B cell (primary cell): ENCODE measurements at regions not wholly inside any gene's neighbourhood (a gene's known extent, or its start where the extent isn't known, plus 50 kb on each side); places are given as distances from the start of the nearest gene placed in this dataset.

Experiments used
- ATAC-seq: fragments of 200-7000 bp; cut with Tn5 transposase; one replicate; pipeline ENCODE4 v1.10.0; 2021; ENCODE audit warnings: low read depth, mild to moderate bottlenecking, moderate number of reproducible peaks, moderate library complexity
- CTCF ChIA-PET: fragments of 350-600 bp; sonication (Branson Sonifier 250); formaldehyde crosslinking; loops from one replicate; lab custom pipeline; 2021; ENCODE audit warnings: antibody characterized with exemption, inconsistent platforms; lab: Charles Lee
- POLR2A ChIA-PET: fragments of 350-600 bp; sonication (Branson Sonifier 250); formaldehyde crosslinking; loops from one replicate; lab custom pipeline; 2021; ENCODE audit warnings: antibody characterized with exemption; lab: Charles Lee
- DNase-seq: peaks from one replicate; pipeline ENCODE4 v3.0.0; 2013
- H2AFZ ChIP-seq: 2 replicates; pipeline ENCODE4 v1.6.1; 2012; ENCODE audit warnings: mild to moderate bottlenecking, low read depth, low read length; ENCODE audit not compliant: insufficient read depth, poor library complexity, severe bottlenecking
- H3K27ac ChIP-seq, 2 donors: 1 replicate in 1 of 2; 2 replicates in 1 of 2; pipeline ENCODE4 v1.5.1; 2012 to 2013; ENCODE audit warnings: low read length in 2 of 2, mild to moderate bottlenecking in 2 of 2, moderate library complexity in 1 of 2
- H3K27me3 ChIP-seq, 4 experiments: fragments of 200-600 bp in 1 of 4; sonication (generic) in 1 of 4; replicated peaks in 1 of 4; 1 replicate in 2 of 4; 2 replicates in 2 of 4; pipeline versions ENCODE4 v1.6.1 to v1.7.0; 2013 to 2016; ENCODE audit warnings: low read length in 3 of 4, mild to moderate bottlenecking in 2 of 4, mixed read lengths in 1 of 4, moderate library complexity in 1 of 4; ENCODE audit not compliant: insufficient read depth in 4 of 4, control insufficient read depth in 3 of 4; ENCODE audit errors: control extremely low read depth in 1 of 4
- H3K36me3 ChIP-seq, 2 experiments: replicated peaks in 1 of 2; 1 replicate in 1 of 2; 2 replicates in 1 of 2; pipeline versions ENCODE4 v1.6.1 to v1.7.1; 2013; ENCODE audit warnings: low read length in 1 of 2; ENCODE audit not compliant: insufficient read depth in 2 of 2, control insufficient read depth in 1 of 2; ENCODE audit errors: control extremely low read depth in 1 of 2, extremely low read depth in 1 of 2
- H3K4me1 ChIP-seq, 2 donors: fragments of 200-600 bp in 1 of 2; sonication (generic) in 1 of 2; 1 replicate in 1 of 2; 2 replicates in 1 of 2; pipeline versions ENCODE4 v1.5.1 to v1.6.1; 2013 to 2017; ENCODE audit warnings: low read length in 2 of 2; ENCODE audit not compliant: control insufficient read depth in 2 of 2, insufficient read depth in 2 of 2
- H3K4me2 ChIP-seq: replicated peaks from 2 replicates; pipeline ENCODE3; 2012; ENCODE audit warnings: mild to moderate bottlenecking, low read depth, low read length; ENCODE audit not compliant: poor library complexity, severe bottlenecking
- H3K4me3 ChIP-seq, 5 experiments: fragments of 200-600 bp in 1 of 5; sonication (generic) in 1 of 5; 1 replicate in 3 of 5; 2 replicates in 2 of 5; pipeline versions ENCODE4 v1.5.1 to v1.7.0; 2011 to 2016; ENCODE audit warnings: low read length in 4 of 5, mild to moderate bottlenecking in 4 of 5, low read depth in 2 of 5, control low read depth in 1 of 5, moderate library complexity in 1 of 5; ENCODE audit not compliant: insufficient read depth in 1 of 5; ENCODE audit errors: control extremely low read depth in 1 of 5, extremely low read depth in 1 of 5
- H3K79me2 ChIP-seq: fragments of 200-600 bp; sonication (generic); one replicate; pipeline ENCODE4 v1.6.0; 2016; ENCODE audit warnings: low read length; ENCODE audit not compliant: control insufficient read depth, insufficient read depth
- H3K9ac ChIP-seq: fragments of 200-600 bp; sonication (generic); 2 replicates; pipeline ENCODE4 v1.6.1; 2017; ENCODE audit warnings: mild to moderate bottlenecking, low read length, moderate library complexity
- H3K9me3 ChIP-seq, 3 donors: one replicate each; pipeline versions ENCODE4 v1.6.1 to v1.7.1; 2013; ENCODE audit warnings: low read length in 2 of 3; ENCODE audit not compliant: control insufficient read depth in 2 of 3, insufficient read depth in 1 of 3; ENCODE audit errors: control extremely low read depth in 1 of 3
- H4K20me1 ChIP-seq: 2 replicates; pipeline ENCODE4 v1.6.0; 2012; ENCODE audit warnings: mild to moderate bottlenecking, low read length; ENCODE audit not compliant: insufficient read depth, control insufficient read depth, poor library complexity, severe bottlenecking
- H3K27ac Mint-ChIP-seq: one replicate; pipeline ENCODE4 v1.8.0; 2021; ENCODE audit warnings: mixed read lengths
- H3K27me3 Mint-ChIP-seq: one replicate; pipeline ENCODE4 v1.8.0; 2021; ENCODE audit warnings: mixed read lengths
- H3K4me1 Mint-ChIP-seq: one replicate; pipeline ENCODE4 v1.8.0; 2021; ENCODE audit warnings: mixed read lengths
- H3K4me3 Mint-ChIP-seq: one replicate; pipeline ENCODE4 v1.8.0; 2021; ENCODE audit warnings: mixed read lengths
- H3K9me3 Mint-ChIP-seq: one replicate; pipeline ENCODE4 v1.8.0; 2022; ENCODE audit warnings: mixed read lengths; ENCODE audit not compliant: insufficient read depth
- EZH2 ChIP-seq: IDR thresholded peaks from 2 replicates; pipeline ENCODE4 v1.6.1; 2012; ENCODE audit warnings: borderline replicate concordance, low read depth, mild to moderate bottlenecking, moderate library complexity, low read length; ENCODE audit not compliant: insufficient read depth, poor library complexity, severe bottlenecking
- WGBS: methylation state at CpG from one replicate; pipeline ENCODE4 v1.1.5; 2013; ENCODE audit warnings: missing lambda C conversion rate; ENCODE audit not compliant: insufficient coverage; 5-methylcytosine and 5-hydroxymethylcytosine counted together
- intact Hi-C: fragments of 100-400 bp; cut with micrococcal nuclease; formaldehyde crosslinking; loops from one replicate; pipeline ENCODE4 v1.10.0; 2022
- TF ChIP-seq, protein P1 (sequence below): fragments of 200-600 bp; IDR thresholded peaks from one replicate; pipeline ENCODE4 v1.8.0; 2022; ENCODE audit warnings: antibody characterized with exemption, mild to moderate bottlenecking

DNA sequence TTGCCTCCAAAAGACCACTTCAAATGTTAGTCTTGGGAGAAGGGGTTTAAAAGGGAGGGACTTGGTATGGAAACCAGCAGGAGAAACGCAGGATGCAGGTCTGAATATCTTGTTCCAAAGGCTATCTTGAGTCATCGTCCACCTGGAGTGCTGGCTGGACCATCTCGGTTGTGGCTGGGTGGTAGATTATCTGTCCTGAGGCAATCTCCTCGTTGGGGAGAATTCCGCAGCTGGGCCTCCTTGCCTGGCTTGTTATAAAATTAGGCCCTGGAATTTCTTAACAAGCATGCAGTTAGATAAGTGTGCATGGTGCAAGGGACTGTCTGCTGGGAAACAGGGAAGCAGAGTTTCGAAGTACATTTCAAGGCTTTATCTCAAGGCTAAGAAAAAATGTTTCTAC lies 2045.7 kb upstream of the TENM3 start:
- H3K4me1 ChIP-seq: no peaks in the 10 kb centered on the region
- H3K9ac ChIP-seq: no peak overlapping the region
- intact Hi-C loops: no loop called here
- no peaks in the 10 kb centered on the region for H3K79me2 ChIP-seq
- H3K27me3 ChIP-seq: no peaks in the 10 kb centered on the region
- no peak overlapping the region for H3K4me3 ChIP-seq
- H2AFZ ChIP-seq: no peak overlapping the region
- no peaks in the 10 kb centered on the region for H3K36me3 ChIP-seq
- ATAC-seq (no peak), DNase-seq (no peak)
- Mint-ChIP-seq H3K4me1 (no peaks in the 10 kb centered on the region), H3K9me3 (no peaks in the 10 kb centered on the region), H3K4me3 (no peak overlapping the region), H3K27me3 (no peaks in the 10 kb centered on the region), H3K27ac (no peak overlapping the region)
- H4K20me1 ChIP-seq: no peaks in the 10 kb centered on the region
- no peak for TF ChIP-seq EZH2
- TF ChIP-seq, protein P1, sequence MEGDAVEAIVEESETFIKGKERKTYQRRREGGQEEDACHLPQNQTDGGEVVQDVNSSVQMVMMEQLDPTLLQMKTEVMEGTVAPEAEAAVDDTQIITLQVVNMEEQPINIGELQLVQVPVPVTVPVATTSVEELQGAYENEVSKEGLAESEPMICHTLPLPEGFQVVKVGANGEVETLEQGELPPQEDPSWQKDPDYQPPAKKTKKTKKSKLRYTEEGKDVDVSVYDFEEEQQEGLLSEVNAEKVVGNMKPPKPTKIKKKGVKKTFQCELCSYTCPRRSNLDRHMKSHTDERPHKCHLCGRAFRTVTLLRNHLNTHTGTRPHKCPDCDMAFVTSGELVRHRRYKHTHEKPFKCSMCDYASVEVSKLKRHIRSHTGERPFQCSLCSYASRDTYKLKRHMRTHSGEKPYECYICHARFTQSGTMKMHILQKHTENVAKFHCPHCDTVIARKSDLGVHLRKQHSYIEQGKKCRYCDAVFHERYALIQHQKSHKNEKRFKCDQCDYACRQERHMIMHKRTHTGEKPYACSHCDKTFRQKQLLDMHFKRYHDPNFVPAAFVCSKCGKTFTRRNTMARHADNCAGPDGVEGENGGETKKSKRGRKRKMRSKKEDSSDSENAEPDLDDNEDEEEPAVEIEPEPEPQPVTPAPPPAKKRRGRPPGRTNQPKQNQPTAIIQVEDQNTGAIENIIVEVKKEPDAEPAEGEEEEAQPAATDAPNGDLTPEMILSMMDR: no peak
- ChIA-PET CTCF (no interaction called here), POLR2A (no interaction called here)
- no peak overlapping the region for H3K27ac ChIP-seq
- H3K9me3 ChIP-seq: no peaks in the 10 kb centered on the region
- no peak overlapping the region for H3K4me2 ChIP-seq
- 73% methylated on average over 5 of the region's 6 CpGs for WGBS

DNA sequence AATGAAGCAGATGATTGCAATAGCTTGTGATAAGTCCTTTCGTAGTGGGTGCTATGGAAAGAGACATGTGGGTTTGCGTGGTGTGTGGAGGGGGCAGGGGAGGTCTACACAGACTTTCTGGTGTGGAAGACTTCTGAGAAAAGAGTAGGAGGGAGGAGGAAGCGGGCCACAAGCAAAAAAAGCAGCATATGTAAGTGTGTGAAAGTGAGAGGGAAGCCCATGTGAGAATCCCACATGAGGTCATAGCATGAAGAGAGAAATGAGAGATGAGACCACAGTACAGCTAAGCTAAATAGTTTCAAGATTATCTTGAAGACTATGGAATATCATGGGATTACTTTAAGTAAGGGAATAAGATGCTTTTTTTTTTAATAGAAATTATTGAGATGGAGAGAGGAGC lies 2039.9 kb upstream of the TENM3 start:
- ATAC-seq (no peak), DNase-seq (no peak)
- Histone ChIP-seq H3K27ac (no peak overlapping the region), H3K9ac (no peak overlapping the region), H3K9me3 (no peaks in the 10 kb centered on the region), H4K20me1 (no peaks in the 10 kb centered on the region), H3K4me2 (no peak overlapping the region), H3K79me2 (no peaks in the 10 kb centered on the region), H3K4me1 (no peaks in the 10 kb centered on the region), H3K4me3 (no peak overlapping the region), H2AFZ (no peak overlapping the region), H3K36me3 (no peaks in the 10 kb centered on the region), H3K27me3 (no peaks in the 10 kb centered on the region)
- Mint-ChIP-seq H3K9me3 (no peaks in the 10 kb centered on the region), H3K27ac (no peak overlapping the region), H3K27me3 (no peaks in the 10 kb centered on the region), H3K4me3 (no peak overlapping the region), H3K4me1 (no peaks in the 10 kb centered on the region)
- ChIA-PET POLR2A (no interaction called here), CTCF (no interaction called here)
- TF ChIP-seq EZH2: no peak
- TF ChIP-seq, protein P1: no peak
- 80% methylated on average over 3 of the region's 3 CpGs for WGBS
- intact Hi-C loops: no loop called here
